ENCODE measurements at regions not wholly inside any gene's neighbourhood (a gene's known extent, or its start where the extent isn't known, plus 50 kb on each side); places are given as distances from the start of the nearest gene placed in this dataset.

GRCh38 chr5:167152561-167152960 is 1138.9 kb upstream of the WWC1 start:
- no peak for TF ChIP-seq EZH2 (IDR thresholded peaks at IDR 0.05; ENCODE audit: insufficient read depth, poor library complexity, severe bottlenecking)
- TF ChIP-seq EZH2phosphoT487 (IDR thresholded peaks at IDR 0.05; ENCODE audit: insufficient read depth, low read depth) = no peak
